A673 (cell line): ENCODE measurements at regions not wholly inside any gene's neighbourhood (a gene's known extent, or its start where the extent isn't known, plus 50 kb on each side); places are given as distances from the start of the nearest gene placed in this dataset.

Experiments used
- EZH2 ChIP-seq: fragments of 200-600 bp; sonication (generic); IDR thresholded peaks from 2 replicates; pipeline ENCODE4 v1.6.1; 2017; ENCODE audit warnings: borderline replicate concordance, low read depth, mild to moderate bottlenecking, mixed read lengths, antibody characterized with exemption, low read length; ENCODE audit not compliant: poor library complexity, severe bottlenecking
- TF ChIP-seq, protein P1 (sequence below): fragments of 300-800, 200-600 bp; sonication (generic); conservative IDR thresholded peaks from 2 replicates; pipeline ENCODE4 v1.5.1; 2017; ENCODE audit warnings: low read depth, mild to moderate bottlenecking, antibody characterized with exemption, low read length, moderate library complexity, mixed read lengths

DNA sequence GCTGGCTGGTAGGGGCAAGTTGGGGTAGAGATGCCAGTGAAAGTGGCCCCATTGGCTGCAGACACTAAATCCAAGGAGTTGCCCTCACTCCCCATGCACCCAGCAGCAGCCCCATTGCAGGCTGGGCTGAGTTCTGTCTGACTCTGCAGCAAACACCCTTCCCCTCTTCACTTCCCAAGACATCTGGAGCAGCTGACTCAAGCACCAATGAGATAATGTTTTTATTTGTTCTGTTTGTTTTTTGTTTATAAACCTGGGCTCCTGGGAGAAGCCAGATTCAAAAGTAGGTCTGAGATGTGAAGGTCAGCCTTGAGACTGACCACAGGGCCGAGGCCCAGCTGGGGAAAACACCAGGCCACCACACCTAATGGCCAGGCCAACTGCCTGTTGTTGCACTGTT lies 545.9 kb upstream of the KLF4 start:
- TF ChIP-seq, protein P1, sequence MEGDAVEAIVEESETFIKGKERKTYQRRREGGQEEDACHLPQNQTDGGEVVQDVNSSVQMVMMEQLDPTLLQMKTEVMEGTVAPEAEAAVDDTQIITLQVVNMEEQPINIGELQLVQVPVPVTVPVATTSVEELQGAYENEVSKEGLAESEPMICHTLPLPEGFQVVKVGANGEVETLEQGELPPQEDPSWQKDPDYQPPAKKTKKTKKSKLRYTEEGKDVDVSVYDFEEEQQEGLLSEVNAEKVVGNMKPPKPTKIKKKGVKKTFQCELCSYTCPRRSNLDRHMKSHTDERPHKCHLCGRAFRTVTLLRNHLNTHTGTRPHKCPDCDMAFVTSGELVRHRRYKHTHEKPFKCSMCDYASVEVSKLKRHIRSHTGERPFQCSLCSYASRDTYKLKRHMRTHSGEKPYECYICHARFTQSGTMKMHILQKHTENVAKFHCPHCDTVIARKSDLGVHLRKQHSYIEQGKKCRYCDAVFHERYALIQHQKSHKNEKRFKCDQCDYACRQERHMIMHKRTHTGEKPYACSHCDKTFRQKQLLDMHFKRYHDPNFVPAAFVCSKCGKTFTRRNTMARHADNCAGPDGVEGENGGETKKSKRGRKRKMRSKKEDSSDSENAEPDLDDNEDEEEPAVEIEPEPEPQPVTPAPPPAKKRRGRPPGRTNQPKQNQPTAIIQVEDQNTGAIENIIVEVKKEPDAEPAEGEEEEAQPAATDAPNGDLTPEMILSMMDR, result no peak
- TF ChIP-seq EZH2, result no peak
